IMR-90 (cell line): ENCODE measurements at regions not wholly inside any gene's neighbourhood (a gene's known extent, or its start where the extent isn't known, plus 50 kb on each side); places are given as distances from the start of the nearest gene placed in this dataset.

Experiments
- CEBPB ChIP-seq: IDR thresholded peaks from 2 replicates; pipeline ENCODE4 v1.6.1; 2012; ENCODE audit warnings: low read depth, low read length, improper control_type of control experiment
- CTCF ChIP-seq: conservative IDR thresholded peaks from 2 replicates; pipeline ENCODE4 v1.5.1; 2012; ENCODE audit warnings: mild to moderate bottlenecking, low read depth, low read length, improper control_type of control experiment
- ELK1 ChIP-seq: fragments of 150-350 bp; IDR thresholded peaks from 2 replicates; pipeline ENCODE4 v1.6.1; 2016; ENCODE audit warnings: low read depth, mild to moderate bottlenecking, low read length, moderate library complexity, borderline replicate concordance
- MAFK ChIP-seq: IDR thresholded peaks from 2 replicates; pipeline ENCODE4 v1.6.1; 2012; ENCODE audit warnings: low read depth, low read length, improper control_type of control experiment
- MAZ ChIP-seq: IDR thresholded peaks from 2 replicates; pipeline ENCODE4 v1.6.1; 2012; ENCODE audit warnings: low read depth, mild to moderate bottlenecking, low read length, improper control_type of control experiment, moderate library complexity, borderline replicate concordance
- POLR2A ChIP-seq: IDR thresholded peaks from 2 replicates; pipeline ENCODE4 v1.6.1; 2012; ENCODE audit warnings: mild to moderate bottlenecking, low read depth, low read length

GRCh38 chr11:134668076-134668475, 256.0 kb upstream of the B3GAT1 start:
- TF ChIP-seq POLR2A (no peak), CTCF (no peak), ELK1 (no peak), CEBPB (no peak), MAZ (no peak), MAFK (no peak)
